ENCODE measurements at regions not wholly inside any gene's neighbourhood (a gene's known extent, or its start where the extent isn't known, plus 50 kb on each side); places are given as distances from the start of the nearest gene placed in this dataset.

DNA sequence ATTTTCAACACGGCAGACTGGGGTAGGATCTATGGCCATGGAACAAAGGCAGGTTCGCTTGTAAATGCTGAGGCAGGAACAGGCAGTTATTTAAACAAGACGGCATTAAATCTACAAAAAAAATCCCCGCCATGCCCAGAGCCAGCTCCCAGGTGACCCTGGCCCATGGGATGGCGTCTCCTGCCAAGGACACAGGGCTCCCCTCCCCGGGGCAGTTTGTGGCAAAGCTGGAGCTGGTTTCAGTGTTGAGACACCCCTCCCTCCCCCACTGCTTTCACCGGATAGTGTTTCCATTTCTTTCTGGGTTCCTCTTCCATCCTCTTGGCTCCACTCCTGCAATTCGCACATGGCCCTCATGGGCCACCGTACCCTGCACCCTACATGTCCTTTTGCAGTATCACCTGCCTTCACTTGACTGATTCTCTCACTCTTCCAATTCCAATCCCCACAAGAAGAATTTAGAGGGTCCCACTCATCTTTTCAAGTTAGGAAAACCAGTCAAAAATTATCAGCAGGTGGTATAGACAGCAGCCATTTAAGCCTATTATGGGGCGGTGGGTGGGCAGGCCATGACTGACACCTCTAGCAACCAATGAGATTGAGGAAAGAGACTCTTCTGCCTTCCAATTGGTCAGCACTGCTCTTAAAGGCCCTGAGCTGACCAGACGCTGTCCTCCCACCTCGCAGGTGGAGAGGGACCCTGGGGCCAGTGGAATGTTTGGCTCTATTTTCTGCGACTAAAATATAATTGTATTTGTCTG, 52.0 kb downstream of the OLIG1 start:
- DNase-seq (ENCODE audit: low read depth) = no peak
- no peak overlapping the region for H3K4me3 ChIP-seq (ENCODE audit: low read depth, low read length)
- TF ChIP-seq, protein P1, sequence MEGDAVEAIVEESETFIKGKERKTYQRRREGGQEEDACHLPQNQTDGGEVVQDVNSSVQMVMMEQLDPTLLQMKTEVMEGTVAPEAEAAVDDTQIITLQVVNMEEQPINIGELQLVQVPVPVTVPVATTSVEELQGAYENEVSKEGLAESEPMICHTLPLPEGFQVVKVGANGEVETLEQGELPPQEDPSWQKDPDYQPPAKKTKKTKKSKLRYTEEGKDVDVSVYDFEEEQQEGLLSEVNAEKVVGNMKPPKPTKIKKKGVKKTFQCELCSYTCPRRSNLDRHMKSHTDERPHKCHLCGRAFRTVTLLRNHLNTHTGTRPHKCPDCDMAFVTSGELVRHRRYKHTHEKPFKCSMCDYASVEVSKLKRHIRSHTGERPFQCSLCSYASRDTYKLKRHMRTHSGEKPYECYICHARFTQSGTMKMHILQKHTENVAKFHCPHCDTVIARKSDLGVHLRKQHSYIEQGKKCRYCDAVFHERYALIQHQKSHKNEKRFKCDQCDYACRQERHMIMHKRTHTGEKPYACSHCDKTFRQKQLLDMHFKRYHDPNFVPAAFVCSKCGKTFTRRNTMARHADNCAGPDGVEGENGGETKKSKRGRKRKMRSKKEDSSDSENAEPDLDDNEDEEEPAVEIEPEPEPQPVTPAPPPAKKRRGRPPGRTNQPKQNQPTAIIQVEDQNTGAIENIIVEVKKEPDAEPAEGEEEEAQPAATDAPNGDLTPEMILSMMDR (IDR thresholded peaks at IDR 0.05; ENCODE audit: control insufficient read depth, extremely low read depth, insufficient read depth) = no peak

DNA sequence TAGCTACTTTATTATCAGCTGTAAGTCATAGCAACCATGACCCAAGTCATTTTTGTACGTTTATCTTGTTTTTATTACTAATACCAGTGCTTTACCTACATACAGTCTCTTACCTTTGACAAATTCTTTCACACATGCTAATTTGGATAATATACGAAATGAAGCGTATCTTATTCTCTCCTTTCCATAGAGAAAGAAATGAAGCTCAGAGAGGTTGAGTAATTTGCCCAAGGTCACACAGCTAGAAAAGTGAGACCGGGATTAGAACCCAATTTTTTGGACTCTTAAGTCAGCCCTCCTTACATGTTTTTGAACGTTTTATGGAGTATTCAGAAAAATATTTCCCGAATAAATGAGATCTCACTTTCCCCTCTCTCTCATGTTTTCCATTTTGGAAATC, 52.6 kb downstream of the OLIG1 start:
- TF ChIP-seq, protein P1 (IDR thresholded peaks at IDR 0.05; ENCODE audit: control insufficient read depth, extremely low read depth, insufficient read depth) = no peak
- no peak for DNase-seq (ENCODE audit: low read depth)
- H3K4me3 ChIP-seq (ENCODE audit: low read depth, low read length) = no peak overlapping the region

DNA sequence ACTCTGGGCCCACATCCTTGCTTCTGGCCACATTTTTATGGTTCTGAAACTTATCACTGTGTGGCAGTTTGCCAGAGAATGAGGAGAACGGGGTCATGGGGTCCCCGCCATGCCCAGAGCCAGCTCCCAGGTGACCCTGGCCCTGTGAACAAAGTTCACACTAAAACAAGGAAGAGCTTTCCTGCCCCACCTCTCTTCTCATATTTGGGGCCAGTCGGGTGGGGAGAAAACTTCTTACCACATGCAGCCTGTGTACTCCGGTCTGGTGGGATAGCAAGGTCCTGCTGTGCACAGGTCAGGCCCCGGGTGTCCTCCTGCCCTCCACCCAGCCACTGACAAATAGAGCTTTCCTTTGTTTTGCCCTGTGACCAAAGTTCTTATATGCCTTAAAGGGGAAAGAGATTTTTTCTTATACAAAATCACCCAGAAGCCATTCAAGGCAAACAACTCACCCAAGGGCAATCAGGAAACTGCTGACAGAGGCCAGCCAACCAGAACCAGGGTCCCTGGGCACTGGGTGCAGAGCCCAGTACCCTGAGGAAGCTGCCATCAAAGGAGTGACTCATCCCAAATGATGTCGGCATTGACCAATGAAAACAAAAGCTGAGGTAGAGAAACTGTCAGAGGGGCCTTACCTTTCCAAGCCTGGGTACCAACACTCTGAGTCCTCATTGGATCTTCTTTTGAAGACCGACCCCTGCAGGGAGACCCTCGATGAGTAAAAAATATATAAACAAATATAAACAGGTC, 53.6 kb downstream of the OLIG1 start:
- no peak overlapping the region for H3K4me3 ChIP-seq (ENCODE audit: low read depth, low read length)
- no peak for DNase-seq (ENCODE audit: low read depth)
- TF ChIP-seq, protein P1 (IDR thresholded peaks at IDR 0.05; ENCODE audit: control insufficient read depth, extremely low read depth, insufficient read depth) = no peak

DNA sequence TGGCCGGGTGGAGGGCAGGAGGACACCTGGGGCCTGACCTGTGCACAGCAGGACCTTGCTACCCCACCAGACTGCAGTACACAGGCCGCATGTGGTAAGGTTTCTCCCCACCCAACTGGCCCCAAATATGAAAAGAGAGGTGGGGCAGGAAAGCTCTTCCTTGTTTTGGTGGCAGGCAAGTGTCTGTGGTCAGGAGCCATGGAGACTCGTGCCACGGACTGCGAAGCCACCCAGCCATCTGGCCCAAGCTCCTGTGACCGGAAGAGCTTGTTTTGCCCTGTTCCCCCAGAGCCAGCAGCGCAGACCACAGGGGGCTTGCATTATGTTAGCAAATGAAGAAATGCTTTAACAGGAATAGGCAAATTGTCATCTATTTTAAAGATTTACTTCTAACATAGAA, 54.9 kb downstream of the OLIG1 start:
- DNase-seq (ENCODE audit: low read depth) = no peak
- TF ChIP-seq, protein P1 (IDR thresholded peaks at IDR 0.05; ENCODE audit: control insufficient read depth, extremely low read depth, insufficient read depth) = no peak
- H3K4me3 ChIP-seq (ENCODE audit: low read depth, low read length) = no peak overlapping the region

DNA sequence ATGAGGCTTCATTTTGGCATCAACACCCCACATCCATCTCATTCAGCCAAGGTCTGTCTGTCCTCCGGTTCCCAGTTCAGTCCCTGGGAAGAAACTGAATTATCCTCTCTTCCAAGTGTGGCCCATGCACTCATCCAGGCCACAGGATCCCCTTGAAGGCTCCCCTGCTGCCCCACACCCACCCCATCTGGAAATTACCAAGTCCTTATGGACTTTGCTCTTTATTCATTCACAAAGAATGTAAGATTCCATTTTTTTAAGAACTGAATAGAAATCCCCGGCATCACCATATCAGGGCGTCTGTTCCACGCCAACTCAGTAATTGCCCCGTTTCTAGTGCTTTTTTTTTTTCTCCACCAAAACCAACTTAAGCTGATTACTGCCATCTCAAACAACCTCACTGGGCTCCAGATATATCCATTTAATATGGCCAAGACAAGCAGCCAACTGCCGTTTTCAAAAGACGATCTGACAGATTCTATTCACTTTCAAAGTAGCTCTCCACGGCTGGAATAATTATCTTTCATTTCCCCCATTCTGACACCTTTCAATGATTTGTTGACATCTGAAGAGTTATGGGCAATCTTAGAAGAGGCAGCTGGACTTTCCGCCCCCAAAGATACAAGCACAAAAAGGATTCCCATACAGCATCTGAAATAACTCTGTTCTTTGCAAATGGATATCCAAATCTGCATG, 55.9 kb downstream of the OLIG1 start:
- no peak overlapping the region for H3K4me3 ChIP-seq (ENCODE audit: low read depth, low read length)
- no peak for DNase-seq (ENCODE audit: low read depth)
- TF ChIP-seq, protein P1 (IDR thresholded peaks at IDR 0.05; ENCODE audit: control insufficient read depth, extremely low read depth, insufficient read depth) = no peak

DNA sequence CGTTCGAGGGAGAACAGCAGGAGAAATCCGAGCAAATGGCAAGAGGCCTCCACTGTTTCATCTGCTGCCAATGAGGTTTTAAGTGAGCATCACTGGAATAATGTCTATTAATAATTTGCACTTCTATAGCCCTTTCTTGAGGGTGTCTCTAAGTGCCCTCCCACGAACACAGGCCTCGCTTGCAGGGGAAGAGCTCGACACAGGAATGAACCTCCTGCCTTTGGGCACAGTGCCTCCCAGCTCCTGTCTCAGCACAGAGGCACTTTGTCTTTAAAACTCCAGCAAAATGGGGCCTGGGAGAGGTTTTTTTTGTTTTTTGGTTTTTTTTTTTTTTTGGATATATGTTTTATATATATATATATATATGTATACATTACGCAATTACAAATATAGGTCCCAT, 56.6 kb downstream of the OLIG1 start:
- TF ChIP-seq, protein P1 (IDR thresholded peaks at IDR 0.05; ENCODE audit: control insufficient read depth, extremely low read depth, insufficient read depth) = no peak
- no peak overlapping the region for H3K4me3 ChIP-seq (ENCODE audit: low read depth, low read length)
- no peak for DNase-seq (ENCODE audit: low read depth)

All from LNCaP clone FGC (cell line).